ENCODE measurements at regions not wholly inside any gene's neighbourhood (a gene's known extent, or its start where the extent isn't known, plus 50 kb on each side); places are given as distances from the start of the nearest gene placed in this dataset.

DNA sequence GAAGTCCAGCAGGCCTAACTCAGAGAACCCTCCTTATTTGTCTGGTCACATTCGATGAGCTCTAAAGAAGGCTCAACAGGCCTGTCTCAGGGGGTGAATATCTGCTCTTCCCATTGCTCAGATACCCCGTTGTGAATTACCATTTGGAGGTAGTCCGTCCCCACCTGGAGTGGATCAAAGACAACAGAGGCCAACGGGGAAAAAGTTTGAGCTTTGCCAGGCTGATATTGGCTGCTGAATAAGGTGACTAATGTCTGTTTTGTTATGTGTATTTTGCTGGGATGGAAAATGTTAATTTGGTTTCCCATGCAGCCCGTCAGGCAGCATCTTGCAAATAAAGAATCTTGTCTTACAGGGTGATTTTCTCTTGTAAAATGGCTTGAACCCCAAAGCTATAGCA lies 69.2 kb upstream of the EPS8L3 start:
- H3K27me3 Mint-ChIP-seq, result peaks cover 3% of the 10 kb centered on the region
- no peak overlapping the region for H3K27ac Mint-ChIP-seq
- no peaks in the 10 kb centered on the region for H3K4me1 Mint-ChIP-seq (ENCODE audit: low read depth)
- DNase-seq (ENCODE audit: low spot score, unreplicated experiment), result no peak
- H3K36me3 Mint-ChIP-seq (ENCODE audit: insufficient read depth), result peaks cover 3% of the 10 kb centered on the region
- peaks cover 18% of the 10 kb centered on the region for H3K9me3 Mint-ChIP-seq (ENCODE audit: low read depth)
- no peak overlapping the region for H3K4me3 Mint-ChIP-seq (ENCODE audit: low read depth)
- TF ChIP-seq, protein P1, sequence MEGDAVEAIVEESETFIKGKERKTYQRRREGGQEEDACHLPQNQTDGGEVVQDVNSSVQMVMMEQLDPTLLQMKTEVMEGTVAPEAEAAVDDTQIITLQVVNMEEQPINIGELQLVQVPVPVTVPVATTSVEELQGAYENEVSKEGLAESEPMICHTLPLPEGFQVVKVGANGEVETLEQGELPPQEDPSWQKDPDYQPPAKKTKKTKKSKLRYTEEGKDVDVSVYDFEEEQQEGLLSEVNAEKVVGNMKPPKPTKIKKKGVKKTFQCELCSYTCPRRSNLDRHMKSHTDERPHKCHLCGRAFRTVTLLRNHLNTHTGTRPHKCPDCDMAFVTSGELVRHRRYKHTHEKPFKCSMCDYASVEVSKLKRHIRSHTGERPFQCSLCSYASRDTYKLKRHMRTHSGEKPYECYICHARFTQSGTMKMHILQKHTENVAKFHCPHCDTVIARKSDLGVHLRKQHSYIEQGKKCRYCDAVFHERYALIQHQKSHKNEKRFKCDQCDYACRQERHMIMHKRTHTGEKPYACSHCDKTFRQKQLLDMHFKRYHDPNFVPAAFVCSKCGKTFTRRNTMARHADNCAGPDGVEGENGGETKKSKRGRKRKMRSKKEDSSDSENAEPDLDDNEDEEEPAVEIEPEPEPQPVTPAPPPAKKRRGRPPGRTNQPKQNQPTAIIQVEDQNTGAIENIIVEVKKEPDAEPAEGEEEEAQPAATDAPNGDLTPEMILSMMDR (IDR thresholded peaks at IDR 0.05; ENCODE audit: unreplicated experiment), result no peak

DNA sequence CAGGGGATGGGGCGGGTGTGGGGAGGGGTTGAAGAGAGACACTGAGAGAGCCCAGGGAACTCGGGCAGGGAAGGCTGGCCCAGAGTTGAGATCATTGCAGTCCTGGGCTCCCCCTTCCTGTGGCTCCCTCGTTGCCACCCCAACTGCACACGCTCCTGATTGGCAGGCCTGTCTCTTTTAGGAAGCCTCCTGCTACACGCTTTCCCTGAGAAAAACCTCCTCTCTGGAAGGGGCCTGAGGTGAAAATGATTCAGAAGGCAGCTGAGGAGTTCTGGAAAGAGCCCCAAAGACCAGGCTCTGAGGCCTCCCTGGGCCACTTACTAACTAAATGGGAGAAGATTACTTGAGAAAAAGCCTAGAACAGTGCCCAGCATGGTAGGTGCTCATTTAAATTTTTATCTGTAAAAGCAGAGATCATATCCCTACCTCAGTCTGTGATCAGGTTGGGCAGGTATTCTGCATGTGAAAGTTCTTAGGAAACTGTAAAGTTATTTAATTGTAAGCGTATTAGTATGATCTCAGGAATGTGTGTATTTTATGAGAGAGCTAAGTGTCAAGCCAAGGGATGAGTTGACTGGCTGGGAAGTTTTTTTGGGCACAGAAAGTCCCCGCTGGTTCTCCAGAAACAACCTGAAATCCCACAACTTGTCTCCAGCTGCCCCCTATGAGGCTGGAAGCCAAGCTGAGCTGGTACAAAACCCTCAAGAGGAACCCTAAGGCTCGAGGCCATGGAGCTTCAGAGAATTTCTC lies 65.2 kb upstream of the EPS8L3 start:
- H3K4me3 Mint-ChIP-seq (ENCODE audit: low read depth), result no peak overlapping the region
- TF ChIP-seq, protein P1 (IDR thresholded peaks at IDR 0.05; ENCODE audit: unreplicated experiment), result no peak
- H3K27ac Mint-ChIP-seq, result no peak overlapping the region
- H3K36me3 Mint-ChIP-seq (ENCODE audit: insufficient read depth), result peaks cover 3% of the 10 kb centered on the region
- peaks cover 6% of the 10 kb centered on the region for H3K9me3 Mint-ChIP-seq (ENCODE audit: low read depth)
- peaks cover 6% of the 10 kb centered on the region for H3K4me1 Mint-ChIP-seq (ENCODE audit: low read depth)
- DNase-seq (ENCODE audit: low spot score, unreplicated experiment), result no peak
- peaks cover 3% of the 10 kb centered on the region for H3K27me3 Mint-ChIP-seq

DNA sequence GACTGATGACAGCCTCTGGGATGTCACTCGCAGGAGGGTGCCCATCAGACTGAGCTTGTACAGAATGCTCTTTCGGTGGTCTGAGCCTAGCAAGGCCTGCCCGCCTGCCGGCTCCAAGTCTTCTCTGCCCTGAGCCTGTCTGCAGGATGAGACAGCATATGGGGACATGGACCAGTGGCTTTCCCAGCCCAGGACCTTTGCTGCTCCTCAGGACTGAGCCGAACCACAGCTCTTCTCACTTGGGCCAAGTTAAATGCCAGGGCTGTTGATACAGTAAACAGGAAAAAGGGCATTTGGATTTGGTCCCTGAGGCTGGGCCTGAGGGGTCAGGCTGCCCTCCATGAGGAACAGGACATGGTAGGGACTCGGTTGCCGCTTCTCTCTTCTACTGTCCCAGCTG lies 64.3 kb upstream of the EPS8L3 start:
- Mint-ChIP-seq H3K27ac (no peak overlapping the region), H3K9me3 (ENCODE audit: low read depth) (peaks cover 6% of the 10 kb centered on the region)

DNA sequence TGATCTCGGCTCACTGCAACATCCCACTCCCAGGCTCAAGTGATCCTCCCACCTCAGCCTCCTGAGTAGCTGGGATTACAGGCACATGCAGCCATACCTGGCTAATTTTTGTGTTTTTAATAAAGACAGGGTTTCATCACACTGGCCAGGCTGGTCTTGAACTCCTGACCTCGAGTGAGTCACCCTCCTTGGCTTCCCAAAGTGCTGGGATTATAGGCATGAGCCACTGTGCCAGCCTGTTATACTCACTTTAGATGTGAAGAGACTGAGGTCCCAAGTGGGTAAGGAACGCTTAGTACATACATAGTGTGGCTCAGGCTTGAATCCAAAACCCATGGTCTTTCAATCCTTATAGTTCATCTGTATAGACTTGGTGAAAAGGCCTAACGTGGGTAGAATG lies 63.7 kb upstream of the EPS8L3 start:
- Mint-ChIP-seq H3K9me3 (ENCODE audit: low read depth) (peaks cover 4% of the 10 kb centered on the region), H3K36me3 (ENCODE audit: insufficient read depth) (peaks cover 3% of the 10 kb centered on the region), H3K4me3 (ENCODE audit: low read depth) (no peak overlapping the region), H3K27ac (no peak overlapping the region), H3K4me1 (ENCODE audit: low read depth) (peaks cover 9% of the 10 kb centered on the region), H3K27me3 (no peaks in the 10 kb centered on the region)
- DNase-seq (ENCODE audit: low spot score, unreplicated experiment), result no peak
- TF ChIP-seq, protein P1 (IDR thresholded peaks at IDR 0.05; ENCODE audit: unreplicated experiment), result no peak

More for the DNA sequence above, 64.3 kb upstream of the EPS8L3 start:
- Mint-ChIP-seq H3K4me3 (ENCODE audit: low read depth) (no peak overlapping the region), H3K27me3 (peaks cover 3% of the 10 kb centered on the region), H3K36me3 (ENCODE audit: insufficient read depth) (peaks cover 3% of the 10 kb centered on the region), H3K4me1 (ENCODE audit: low read depth) (peaks cover 9% of the 10 kb centered on the region)
- TF ChIP-seq, protein P1 (IDR thresholded peaks at IDR 0.05; ENCODE audit: unreplicated experiment), result no peak
- DNase-seq (ENCODE audit: low spot score, unreplicated experiment), result no peak

DNA sequence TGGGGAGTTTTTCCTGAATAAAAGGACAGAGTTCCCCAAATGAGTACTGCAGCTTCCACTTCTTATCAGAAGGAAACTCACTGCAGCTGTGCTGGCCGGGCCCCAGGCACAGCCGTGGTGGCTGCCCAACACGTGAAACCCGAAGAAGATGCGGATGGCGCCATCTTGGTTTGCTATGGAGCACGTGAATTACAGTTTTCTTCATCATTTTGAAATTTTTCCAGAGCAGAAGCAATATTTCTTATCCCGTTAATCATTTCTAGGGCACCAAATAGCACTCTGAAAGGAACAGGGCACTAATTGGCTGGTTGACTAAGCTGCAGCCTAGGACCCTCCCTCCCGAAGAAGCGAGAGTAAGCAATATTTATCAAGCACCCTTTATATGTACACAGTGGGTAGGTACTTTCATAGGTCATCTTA lies 63.2 kb upstream of the EPS8L3 start:
- TF ChIP-seq, protein P1 (IDR thresholded peaks at IDR 0.05; ENCODE audit: unreplicated experiment), result no peak
- Mint-ChIP-seq H3K27me3 (no peaks in the 10 kb centered on the region), H3K4me3 (ENCODE audit: low read depth) (no peak overlapping the region), H3K27ac (no peak overlapping the region), H3K4me1 (ENCODE audit: low read depth) (peaks cover 9% of the 10 kb centered on the region), H3K9me3 (ENCODE audit: low read depth) (peaks cover under 1% of the 10 kb centered on the region), H3K36me3 (ENCODE audit: insufficient read depth) (no peaks in the 10 kb centered on the region)
- DNase-seq (ENCODE audit: low spot score, unreplicated experiment), result no peak

Data from progenitor cell of endocrine pancreas (in vitro differentiated cells).